H7 (cell line): ENCODE measurements at regions not wholly inside any gene's neighbourhood (a gene's known extent, or its start where the extent isn't known, plus 50 kb on each side); places are given as distances from the start of the nearest gene placed in this dataset.

ENCODE experiments used
- DNase-seq: peaks from one replicate; pipeline ENCODE4 v3.0.0; 2012
- H3K27me3 ChIP-seq: 2 replicates; pipeline ENCODE4 v1.6.0; 2011; ENCODE audit warnings: mild to moderate bottlenecking, low read length; ENCODE audit not compliant: control insufficient read depth, insufficient read depth
- H3K36me3 ChIP-seq: replicated peaks from 2 replicates; pipeline ENCODE4 v1.5.1; 2011; ENCODE audit warnings: low read length; ENCODE audit not compliant: control insufficient read depth, insufficient read depth
- H3K4me3 ChIP-seq: 2 replicates; pipeline ENCODE4 v1.5.1; 2011; ENCODE audit warnings: low read depth, mild to moderate bottlenecking, control low read depth, low read length, moderate library complexity; ENCODE audit not compliant: insufficient read depth

GRCh38 chr1:54497338-54497737 is 50.7 kb upstream of the ACOT11 start:
- Histone ChIP-seq H3K36me3 (no peaks in the 10 kb centered on the region), H3K27me3 (no peaks in the 10 kb centered on the region; the same call in 1 of the 2 replicates), H3K4me3 (no peak overlapping the region)
- DNase-seq: no peak

GRCh38 chr1:54495954-54496353 is 52.1 kb upstream of the ACOT11 start:
- DNase-seq: no peak
- peaks cover 3% of the 10 kb centered on the region; the same call in 1 of the 2 replicates for H3K27me3 ChIP-seq
- H3K4me3 ChIP-seq: no peak overlapping the region
- H3K36me3 ChIP-seq: no peaks in the 10 kb centered on the region

DNA sequence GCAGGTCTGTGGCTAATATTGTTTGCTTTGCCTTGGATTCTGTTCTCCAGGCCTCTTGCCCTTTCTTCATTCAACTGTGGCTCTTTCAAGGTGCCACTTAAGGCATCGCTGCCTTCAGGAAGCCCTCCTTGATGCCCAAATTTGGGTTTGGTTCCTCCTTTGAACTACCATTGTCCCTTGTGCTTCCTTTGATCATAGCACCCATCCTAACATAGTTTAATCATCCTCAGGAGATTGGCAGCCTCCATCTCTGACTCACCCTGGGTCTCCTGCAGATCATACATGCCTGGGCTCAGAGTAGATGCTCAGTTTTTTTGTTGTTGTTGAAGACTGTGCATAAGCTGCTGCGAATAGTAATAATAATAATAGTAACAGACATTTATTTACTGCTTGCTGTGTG is 54.4 kb upstream of the ACOT11 start:
- Histone ChIP-seq H3K36me3 (no peaks in the 10 kb centered on the region), H3K4me3 (no peak overlapping the region), H3K27me3 (peaks cover 3% of the 10 kb centered on the region; the same call in 1 of the 2 replicates)
- no peak for DNase-seq

- Histone ChIP-seq H3K36me3 (no peaks in the 10 kb centered on the region), H3K4me3 (no peak overlapping the region), H3K27me3 (peaks cover 11% of the 10 kb centered on the region)
- DNase-seq: peak; percentile 96
Observed at GRCh38 chr1:54490361-54491248, 57.4 kb upstream of the ACOT11 start.

DNA sequence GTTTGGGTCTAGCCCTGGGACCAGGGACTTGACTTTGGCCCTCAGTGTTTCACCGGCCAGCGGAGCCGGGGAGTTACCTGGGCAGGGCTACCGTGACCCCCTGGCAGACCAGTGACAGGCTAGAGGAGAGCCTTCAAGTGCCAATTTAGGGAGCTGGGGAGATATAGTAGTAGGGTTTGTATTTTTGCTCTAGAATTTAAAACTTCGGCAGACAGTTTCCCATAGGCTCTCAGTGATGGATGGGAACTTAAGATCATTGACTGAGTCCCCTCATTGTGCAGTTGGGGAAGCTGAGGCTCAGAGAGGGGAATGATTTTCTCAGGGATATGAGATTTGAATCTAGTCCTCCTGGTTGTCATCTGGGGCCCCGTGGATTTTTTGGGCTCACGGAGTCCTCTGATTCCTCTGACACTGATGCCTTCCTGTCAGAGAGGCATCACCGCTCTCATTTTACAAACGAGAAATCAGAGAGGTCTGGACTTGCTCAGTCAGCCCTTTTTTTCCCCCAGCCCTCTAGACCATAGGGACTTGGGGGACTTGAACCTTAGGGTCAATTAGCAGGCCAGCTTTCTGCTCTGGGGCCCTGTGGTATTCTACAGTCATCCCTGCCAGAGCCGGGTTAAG is 58.3 kb upstream of the ACOT11 start:
- no peak overlapping the region for H3K4me3 ChIP-seq
- H3K36me3 ChIP-seq: no peaks in the 10 kb centered on the region
- no peak for DNase-seq
- H3K27me3 ChIP-seq: peaks cover 11% of the 10 kb centered on the region

DNA sequence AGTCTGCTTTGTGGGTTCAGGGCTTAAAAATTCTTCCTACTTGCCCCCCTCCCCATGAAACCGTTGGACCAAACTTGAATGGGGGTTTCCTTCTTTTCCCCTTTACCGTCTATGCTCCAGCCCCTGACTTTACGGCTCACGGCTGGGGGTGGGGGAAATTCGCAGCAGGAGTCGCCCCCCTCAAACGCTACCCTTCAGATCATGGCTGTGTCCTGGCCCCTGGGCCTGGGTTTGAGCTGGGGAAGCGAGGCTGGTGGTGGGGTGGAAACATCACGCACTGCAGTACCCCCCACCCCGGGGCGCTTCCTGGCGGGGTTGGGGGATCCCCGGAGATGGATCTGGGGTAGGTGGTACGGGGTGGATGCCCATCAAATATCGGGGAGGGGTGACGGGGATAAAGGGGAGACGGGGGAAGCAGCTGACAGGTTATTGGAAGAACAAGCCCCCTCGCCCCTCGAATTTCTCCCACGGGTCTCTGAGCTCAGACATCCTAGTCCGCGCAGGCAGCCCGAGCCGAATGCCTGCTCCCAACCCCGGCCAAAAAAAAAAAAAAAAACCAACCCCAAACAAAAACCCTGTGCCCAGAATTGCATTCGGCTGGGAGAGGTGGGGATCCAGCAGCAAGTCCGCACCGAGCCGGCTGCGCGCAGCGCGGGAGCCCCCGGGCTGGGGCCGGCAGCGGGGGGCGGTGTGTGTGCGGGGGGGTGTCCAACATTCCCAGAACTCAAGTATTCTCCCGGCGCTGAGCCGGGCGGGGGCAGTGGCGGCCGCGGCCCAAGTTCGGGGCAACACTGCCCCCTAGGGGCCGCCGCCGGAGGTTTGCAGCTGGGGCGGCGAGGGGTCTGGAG is 59.0 kb upstream of the ACOT11 start:
- Histone ChIP-seq H3K4me3 (peak overlapping the region; percentile 51), H3K36me3 (no peaks in the 10 kb centered on the region), H3K27me3 (peaks cover 11% of the 10 kb centered on the region)
- peak; percentile 98 for DNase-seq

GRCh38 chr1:54488065-54488750 is 59.8 kb upstream of the ACOT11 start:
- Histone ChIP-seq H3K4me3 (peak overlapping the region; percentile 51), H3K27me3 (peaks cover 11% of the 10 kb centered on the region), H3K36me3 (no peaks in the 10 kb centered on the region)
- peak; percentile 98 for DNase-seq

GRCh38 chr1:54487571-54488050 is 60.4 kb upstream of the ACOT11 start:
- H3K4me3 ChIP-seq: peak overlapping the region; percentile 28
- H3K27me3 ChIP-seq: peaks cover 11% of the 10 kb centered on the region
- DNase-seq: peak; percentile 62
- no peaks in the 10 kb centered on the region for H3K36me3 ChIP-seq

DNA sequence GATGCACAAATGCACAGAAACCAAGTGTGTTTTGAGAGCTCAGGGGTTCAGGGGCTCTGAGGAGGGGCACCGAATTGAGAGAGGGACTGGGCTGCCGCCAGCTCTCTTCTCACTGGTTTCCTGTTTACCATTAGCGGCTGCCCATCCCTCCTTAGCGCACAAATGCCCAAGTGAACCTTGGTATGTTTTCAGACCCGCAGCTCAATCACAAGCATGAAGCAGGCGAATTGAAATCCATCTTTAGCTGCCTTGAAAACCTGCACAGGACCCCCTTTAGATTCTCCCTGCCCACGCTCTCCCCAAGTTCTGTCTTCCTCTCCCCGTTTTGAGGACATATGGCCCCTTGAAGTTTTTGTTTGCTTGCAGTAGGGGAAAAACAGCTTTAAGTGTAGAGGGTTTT is 61.1 kb upstream of the ACOT11 start:
- no peak for DNase-seq
- Histone ChIP-seq H3K27me3 (peaks cover 11% of the 10 kb centered on the region), H3K36me3 (no peaks in the 10 kb centered on the region), H3K4me3 (peak overlapping the region; percentile 8; the same call in 1 of the 2 replicates)

- Histone ChIP-seq H3K27me3 (peaks cover 9% of the 10 kb centered on the region), H3K36me3 (no peaks in the 10 kb centered on the region), H3K4me3 (no peak overlapping the region)
- DNase-seq: no peak
Observed at GRCh38 chr1:54485416-54485815, 62.6 kb upstream of the ACOT11 start.

- no peak overlapping the region for H3K4me3 ChIP-seq
- no peaks in the 10 kb centered on the region for H3K36me3 ChIP-seq
Observed at GRCh38 chr1:54483875-54484437, 64.1 kb upstream of the ACOT11 start.

DNA sequence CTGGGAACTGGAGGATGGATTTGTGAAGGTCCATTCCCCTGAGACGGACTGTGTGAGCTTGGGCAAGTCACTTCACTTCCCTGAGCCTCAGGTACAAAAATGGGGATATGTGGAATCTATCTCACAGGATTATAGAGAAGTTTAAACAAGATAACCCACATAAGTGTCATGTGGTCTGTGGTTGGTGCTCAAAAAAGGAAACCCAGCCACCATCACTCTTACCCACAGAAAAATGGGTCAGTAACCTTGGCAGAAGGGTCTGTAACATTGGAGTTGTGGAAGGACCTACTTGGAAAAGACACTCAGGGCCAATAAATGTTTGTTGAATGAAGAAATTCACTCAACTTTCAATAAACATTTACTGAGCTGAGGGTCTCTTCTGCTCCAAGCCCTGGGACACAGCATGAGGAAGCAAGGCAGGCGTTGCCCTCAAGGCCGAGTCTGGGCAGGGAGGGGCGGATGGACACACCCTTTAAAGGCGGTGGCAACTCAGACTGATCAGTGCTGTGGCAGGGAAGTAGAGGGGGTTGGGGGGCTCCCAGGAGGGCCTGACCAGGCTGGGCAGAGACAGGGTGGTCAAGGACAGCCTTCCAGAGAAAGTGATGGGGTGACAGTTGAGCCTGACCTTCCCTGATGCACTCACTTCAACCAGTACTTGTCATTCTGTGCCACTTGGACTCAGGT is 66.7 kb upstream of the ACOT11 start:
- DNase-seq: no peak
- H3K27me3 ChIP-seq: peaks cover 15% of the 10 kb centered on the region
- H3K36me3 ChIP-seq: no peaks in the 10 kb centered on the region
- H3K4me3 ChIP-seq: no peak overlapping the region

More at GRCh38 chr1:54483875-54484437, 64.1 kb upstream of the ACOT11 start:
- no peak for DNase-seq
- peaks cover 20% of the 10 kb centered on the region for H3K27me3 ChIP-seq

DNA sequence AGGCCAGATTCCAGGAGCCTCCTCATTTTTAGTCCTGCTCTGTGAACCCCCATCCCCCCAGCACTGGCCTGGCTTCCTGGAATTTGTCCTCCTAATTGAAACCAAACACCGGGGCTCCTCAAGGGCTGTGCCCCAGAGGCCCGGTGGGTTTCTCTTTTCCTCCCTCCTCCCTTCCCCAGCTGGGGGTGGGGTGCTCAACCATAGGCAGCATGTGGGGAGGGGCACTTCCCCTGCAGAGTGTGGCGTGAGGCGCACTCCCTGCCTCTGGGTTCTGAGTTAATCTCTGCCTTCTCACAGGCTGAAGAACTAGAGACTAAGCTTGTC is 67.5 kb upstream of the ACOT11 start:
- no peak overlapping the region for H3K4me3 ChIP-seq
- DNase-seq: peak; percentile 72
- H3K27me3 ChIP-seq: peaks cover 19% of the 10 kb centered on the region
- H3K36me3 ChIP-seq: no peaks in the 10 kb centered on the region
